NCI-H2171 treated with DMSO at 0.1 percent for 48 hours (cell line): ENCODE measurements at regions not wholly inside any gene's neighbourhood (a gene's known extent, or its start where the extent isn't known, plus 50 kb on each side); places are given as distances from the start of the nearest gene placed in this dataset.
A peak's percentile ranks its signal among the peaks of the same experiment; 100 is the strongest.

ENCODE experiments used
- DNase-seq: peaks from one replicate; lab custom pipeline; 2025; lab: John Stamatoyannopoulos, UW

GRCh38 chr5:16013334-16014065 lies 166.1 kb downstream of the MARCHF11 start:
- no peak for DNase-seq

- no peak for DNase-seq
Measured at GRCh38 chr5:16009256-16009655, 170.3 kb downstream of the MARCHF11 start.

GRCh38 chr5:16007750-16008415 lies 171.7 kb downstream of the MARCHF11 start:
- no peak for DNase-seq

- no peak for DNase-seq
Measured at GRCh38 chr5:16005225-16005624, 174.4 kb downstream of the MARCHF11 start.

- no peak for DNase-seq
Measured at GRCh38 chr5:16000056-16000455, 179.5 kb downstream of the MARCHF11 start.

- peak; percentile 45 for DNase-seq
Measured at GRCh38 chr5:15995341-15996052, 184.1 kb downstream of the MARCHF11 start.

GRCh38 chr5:15993919-15994318 lies 185.7 kb downstream of the MARCHF11 start:
- no peak for DNase-seq

GRCh38 chr5:15993334-15993733 lies 186.3 kb downstream of the MARCHF11 start:
- DNase-seq: no peak

- DNase-seq: no peak
Measured at GRCh38 chr5:15992918-15993317, 186.7 kb downstream of the MARCHF11 start.

GRCh38 chr5:15991586-15991985 lies 188.0 kb downstream of the MARCHF11 start:
- no peak for DNase-seq
